ENCODE measurements at regions not wholly inside any gene's neighbourhood (a gene's known extent, or its start where the extent isn't known, plus 50 kb on each side); places are given as distances from the start of the nearest gene placed in this dataset.

GRCh38 chr5:154653418-154653763, 101.8 kb upstream of the LARP1 start (continued):
- TF ChIP-seq ZNF275 (CRISPR knock-in tag; IDR thresholded peaks at IDR 0.05; ENCODE audit: borderline replicate concordance) (no peak), SP140L (CRISPR knock-in tag; IDR thresholded peaks at IDR 0.05; ENCODE audit: borderline replicate concordance) (no peak), PHF20 (CRISPR knock-in tag; IDR thresholded peaks at IDR 0.05) (no peak), ISX (CRISPR knock-in tag; conservative IDR thresholded peaks at IDR 0.05) (no peak), ZNF781 (CRISPR knock-in tag; IDR thresholded peaks at IDR 0.05; ENCODE audit: borderline replicate concordance, not compliant biosample characterization) (no peak), PAF1 (CRISPR knock-in tag; IDR thresholded peaks at IDR 0.05) (no peak), BCLAF1 (IDR thresholded peaks at IDR 0.05) (no peak), GLMP (CRISPR knock-in tag; IDR thresholded peaks at IDR 0.05; ENCODE audit: borderline replicate concordance) (no peak), TEAD2 (CRISPR knock-in tag; IDR thresholded peaks at IDR 0.05) (no peak), ZNF280B (CRISPR knock-in tag; IDR thresholded peaks at IDR 0.05; ENCODE audit: borderline replicate concordance) (0 out of 2 replicates have a peak, but pooled peaks have one; percentile 75), ESRRA (CRISPR knock-in tag; IDR thresholded peaks at IDR 0.05; ENCODE audit: low read depth) (peak; percentile 88), MAFG (CRISPR knock-in tag; IDR thresholded peaks at IDR 0.05) (no peak), PRDM15 (CRISPR knock-in tag; IDR thresholded peaks at IDR 0.05) (no peak), TRIM24 (CRISPR knock-in tag; IDR thresholded peaks at IDR 0.05) (no peak), IRF2 (CRISPR knock-in tag; IDR thresholded peaks at IDR 0.05) (peak; percentile 70), PITX1 (CRISPR knock-in tag; IDR thresholded peaks at IDR 0.05) (peak; percentile 93), NFYB (CRISPR knock-in tag; IDR thresholded peaks at IDR 0.05) (no peak), PHF5A (CRISPR knock-in tag; IDR thresholded peaks at IDR 0.05; ENCODE audit: low read depth, unreplicated experiment) (peak; percentile 86), NCOA2 (CRISPR knock-in tag; IDR thresholded peaks at IDR 0.05) (peak; percentile 93), ZNF776 (CRISPR knock-in tag; IDR thresholded peaks at IDR 0.05) (no peak), CHCHD3 (CRISPR knock-in tag; IDR thresholded peaks at IDR 0.05) (no peak), NR2C2 (CRISPR knock-in tag; IDR thresholded peaks at IDR 0.05; ENCODE audit: borderline replicate concordance) (0 out of 2 replicates have a peak, but pooled peaks have one; percentile 36)
